H9 (cell line): ENCODE measurements at regions not wholly inside any gene's neighbourhood (a gene's known extent, or its start where the extent isn't known, plus 50 kb on each side); places are given as distances from the start of the nearest gene placed in this dataset.

Experiments
- DNase-seq: peaks from one replicate; pipeline ENCODE4 v3.0.0-alpha.2; 2017
- H2AFZ ChIP-seq: one replicate; pipeline ENCODE4 v1.6.1; 2013; ENCODE audit warnings: mild to moderate bottlenecking, low read length, control low read depth, moderate library complexity
- H2AK5ac ChIP-seq: 2 replicates; pipeline ENCODE4 v1.6.1; 2013; ENCODE audit warnings: low read length, control low read depth, mixed read lengths; ENCODE audit not compliant: insufficient read length
- H2BK120ac ChIP-seq: one replicate; pipeline ENCODE4 v1.6.1; 2013; ENCODE audit warnings: low read depth, mild to moderate bottlenecking, low read length, control low read depth, inconsistent platforms; ENCODE audit not compliant: poor library complexity, severe bottlenecking
- H2BK12ac ChIP-seq: 2 replicates; pipeline ENCODE4 v1.6.1; 2013; ENCODE audit warnings: low read length, control low read depth, mixed read lengths, low read depth; ENCODE audit not compliant: insufficient read length
- H2BK15ac ChIP-seq: 2 replicates; pipeline ENCODE4 v1.6.1; 2013; ENCODE audit warnings: low read depth, low read length, control low read depth
- H2BK20ac ChIP-seq: one replicate; pipeline ENCODE4 v1.6.1; 2013; ENCODE audit warnings: low read depth, mild to moderate bottlenecking, low read length, control low read depth, inconsistent platforms; ENCODE audit not compliant: poor library complexity, severe bottlenecking
- H2BK5ac ChIP-seq: 2 replicates; pipeline ENCODE4 v1.6.1; 2013; ENCODE audit warnings: low read length, control low read depth, mixed read lengths; ENCODE audit not compliant: insufficient read length
- H3K14ac ChIP-seq: 2 replicates; pipeline ENCODE4 v1.6.1; 2013; ENCODE audit warnings: low read length, control low read depth; ENCODE audit not compliant: insufficient read depth
- H3K18ac ChIP-seq: 2 replicates; pipeline ENCODE4 v1.6.1; 2013; ENCODE audit warnings: low read depth, mild to moderate bottlenecking, mixed read lengths, low read length, control low read depth; ENCODE audit not compliant: insufficient read length
- H3K23ac ChIP-seq: 2 replicates; pipeline ENCODE4 v1.6.1; 2013; ENCODE audit warnings: low read length, control low read depth, mixed read lengths, low read depth; ENCODE audit not compliant: insufficient read length
- H3K23me2 ChIP-seq: 2 replicates; pipeline ENCODE4 v1.6.1; 2013; ENCODE audit warnings: low read depth, mild to moderate bottlenecking, mixed read lengths, low read length, control low read depth; ENCODE audit not compliant: insufficient read length, poor library complexity, severe bottlenecking
- H3K27ac ChIP-seq: 2 replicates; pipeline ENCODE4 v1.5.1; 2013; ENCODE audit warnings: low read length, control low read depth, mixed read lengths, low read depth; ENCODE audit not compliant: insufficient read length
- H3K27me3 ChIP-seq: 2 replicates; pipeline ENCODE4 v1.6.1; 2013; ENCODE audit warnings: low read length, control low read depth, inconsistent platforms; ENCODE audit not compliant: insufficient read depth
- H3K4ac ChIP-seq: 2 replicates; pipeline ENCODE4 v1.6.1; 2013; ENCODE audit warnings: low read depth, mild to moderate bottlenecking, control low read depth, inconsistent platforms, low read length, moderate library complexity
- H3K4me1 ChIP-seq: 2 replicates; pipeline ENCODE4 v1.6.1; 2013; ENCODE audit warnings: low read length, control low read depth, inconsistent platforms; ENCODE audit not compliant: insufficient read depth
- H3K4me2 ChIP-seq: 2 replicates; pipeline ENCODE4 v1.6.1; 2013; ENCODE audit warnings: low read length, control low read depth, mixed read lengths; ENCODE audit not compliant: insufficient read length, insufficient read depth
- H3K56ac ChIP-seq: 2 replicates; pipeline ENCODE4 v1.6.1; 2013; ENCODE audit warnings: low read depth, mild to moderate bottlenecking, mixed read lengths, low read length, control low read depth; ENCODE audit not compliant: insufficient read length
- H3K79me1 ChIP-seq: 2 replicates; pipeline ENCODE4 v1.6.1; 2013; ENCODE audit warnings: low read depth, mild to moderate bottlenecking, moderate library complexity, low read length, control low read depth, inconsistent platforms; ENCODE audit not compliant: insufficient read depth, poor library complexity, severe bottlenecking
- H3K79me2 ChIP-seq: 2 replicates; pipeline ENCODE4 v1.6.1; 2013; ENCODE audit warnings: low read length, control low read depth, inconsistent platforms; ENCODE audit not compliant: insufficient read depth
- H3K9ac ChIP-seq: 2 replicates; pipeline ENCODE4 v1.6.1; 2013; ENCODE audit warnings: low read length, control low read depth, mixed read lengths; ENCODE audit not compliant: insufficient read length; ENCODE audit errors: extremely low read depth
- H3K9me3 ChIP-seq: one replicate; pipeline ENCODE4 v1.6.1; 2013; ENCODE audit warnings: low read depth, low read length, inconsistent platforms; ENCODE audit not compliant: control insufficient read depth
- H3T11ph ChIP-seq: one replicate; pipeline ENCODE4 v1.6.1; 2013; ENCODE audit warnings: mild to moderate bottlenecking, low read length, control low read depth, inconsistent platforms
- H4K20me1 ChIP-seq: one replicate; pipeline ENCODE4 v1.6.1; 2013; ENCODE audit not compliant: control insufficient read depth, insufficient read length, insufficient read depth
- H4K5ac ChIP-seq: 2 replicates; pipeline ENCODE4 v1.6.1; 2013; ENCODE audit warnings: low read depth, mild to moderate bottlenecking, mixed read lengths, low read length, control low read depth; ENCODE audit not compliant: insufficient read length
- H4K8ac ChIP-seq: replicated peaks from 2 replicates; pipeline ENCODE4 v1.6.1; 2013; ENCODE audit warnings: low read length, control low read depth, mixed read lengths, low read depth; ENCODE audit not compliant: insufficient read length
- H4K91ac ChIP-seq: 2 replicates; pipeline ENCODE4 v1.6.1; 2013; ENCODE audit warnings: low read depth, mild to moderate bottlenecking, moderate library complexity, mixed read lengths, low read length, control low read depth; ENCODE audit not compliant: insufficient read length
- H3K27ac Mint-ChIP-seq, 3 experiments: 2 replicates in 2 of 3; 3 replicates in 1 of 3; pipeline ENCODE4 v1.8.0; 2020 to 2021; ENCODE audit warnings: mixed read lengths in 3 of 3, mild to moderate bottlenecking in 1 of 3, moderate library complexity in 1 of 3
- H3K27me3 Mint-ChIP-seq: 2 replicates; pipeline ENCODE4 v1.8.0; 2021; ENCODE audit warnings: low read depth, mild to moderate bottlenecking, moderate library complexity, mixed read lengths
- H3K36me3 Mint-ChIP-seq, 3 experiments: 2 replicates in 2 of 3; 3 replicates in 1 of 3; pipeline ENCODE4 v1.8.0; 2020 to 2021; ENCODE audit warnings: low read depth in 3 of 3, mixed read lengths in 3 of 3; ENCODE audit not compliant: insufficient read depth in 1 of 3
- H3K4me1 Mint-ChIP-seq, 2 experiments: 2 replicates each; pipeline ENCODE4 v1.8.0; 2020; ENCODE audit warnings: mixed read lengths in 2 of 2
- H3K4me3 Mint-ChIP-seq, 2 experiments: 2 replicates in 1 of 2; 3 replicates in 1 of 2; pipeline ENCODE4 v1.8.0; 2020 to 2021; ENCODE audit warnings: mild to moderate bottlenecking in 2 of 2, mixed read lengths in 2 of 2, moderate library complexity in 1 of 2
- H3K9me3 Mint-ChIP-seq, 2 experiments: 2 replicates in 1 of 2; 3 replicates in 1 of 2; pipeline ENCODE4 v1.8.0; 2020; ENCODE audit warnings: mild to moderate bottlenecking in 2 of 2, mixed read lengths in 2 of 2, moderate library complexity in 1 of 2
- CTCF ChIP-seq: fragments of 200-600 bp; sonication (generic); conservative IDR thresholded peaks from 3 replicates; pipeline ENCODE4 v1.8.0; 2021; ENCODE audit warnings: antibody characterized with exemption, mild to moderate bottlenecking
- WGBS: extraction: QIAGEN DNeasy Blood & Tissue Kit; methylation state at CpG from one replicate; pipeline ENCODE4 v1.1.7; 2013; ENCODE audit warnings: missing lambda C conversion rate, low lambda C conversion rate, mixed read lengths; ENCODE audit not compliant: insufficient read length; ENCODE audit errors: extremely low coverage; 5-methylcytosine and 5-hydroxymethylcytosine counted together

GRCh38 chr10:9297580-9297979 lies 1243.1 kb downstream of the GATA3 start:
- Histone ChIP-seq H3K18ac (no peak overlapping the region), H3K23ac (no peak overlapping the region), H4K91ac (no peak overlapping the region), H3K9ac (no peak overlapping the region), H4K8ac (no peak overlapping the region), H2BK12ac (no peak overlapping the region), H2BK120ac (no peak overlapping the region), H2BK5ac (no peak overlapping the region), H3K27ac (no peak overlapping the region), H2AFZ (no peak overlapping the region), H3K79me1 (no peaks in the 10 kb centered on the region), H3K79me2 (no peaks in the 10 kb centered on the region), H2BK20ac (no peak overlapping the region), H3T11ph (no peak overlapping the region), H2AK5ac (no peak overlapping the region), H3K9me3 (no peaks in the 10 kb centered on the region), H3K4me2 (no peak overlapping the region), H3K56ac (no peak overlapping the region), H3K23me2 (no peaks in the 10 kb centered on the region), H3K4me1 (peaks cover 4% of the 10 kb centered on the region), H3K27me3 (no peaks in the 10 kb centered on the region), H4K5ac (no peak overlapping the region), H3K4ac (no peak overlapping the region), H4K20me1 (no peaks in the 10 kb centered on the region), H2BK15ac (no peak overlapping the region), H3K14ac (no peak overlapping the region)
- Mint-ChIP-seq H3K4me1 (no peaks in the 10 kb centered on the region; a peak in 1 of 4 replicates), H3K4me3 (no peak overlapping the region), H3K27ac (no peak overlapping the region), H3K27me3 (no peaks in the 10 kb centered on the region), H3K9me3 (no peaks in the 10 kb centered on the region), H3K36me3 (no peaks in the 10 kb centered on the region)
- TF ChIP-seq CTCF: no peak
- DNase-seq: no peak
- WGBS: no CpG with 5 or more reads among the region's 3 CpGs
